ENCODE measurements at regions not wholly inside any gene's neighbourhood (a gene's known extent, or its start where the extent isn't known, plus 50 kb on each side); places are given as distances from the start of the nearest gene placed in this dataset.
"Not testable (repeated sequence)": the region's sequence is repeated elsewhere in the genome, so short reads cannot be mapped to it uniquely, and the experiment has no call there.

GRCh38 chr3:84236261-84236660, 722.5 kb upstream of the CADM2 start:
- no peak for DNase-seq (ENCODE audit: low spot score)

GRCh38 chr3:84245789-84246188, 713.0 kb upstream of the CADM2 start:
- no peak for DNase-seq (ENCODE audit: low spot score)

GRCh38 chr3:84260596-84260995, 698.2 kb upstream of the CADM2 start:
- no peak for DNase-seq (ENCODE audit: low spot score)

- DNase-seq (ENCODE audit: low spot score), result no peak
Observed at GRCh38 chr3:84265768-84266167, 693.0 kb upstream of the CADM2 start.

- peak; percentile 35 for DNase-seq (ENCODE audit: low spot score)
Observed at GRCh38 chr3:84275532-84275931, 683.3 kb upstream of the CADM2 start.

- DNase-seq (ENCODE audit: low spot score), result no peak
Observed at GRCh38 chr3:84277562-84278224, 681.1 kb upstream of the CADM2 start.

GRCh38 chr3:84292128-84292527, 666.7 kb upstream of the CADM2 start:
- DNase-seq (ENCODE audit: low spot score), result no peak

GRCh38 chr3:84299329-84299728, 659.5 kb upstream of the CADM2 start:
- no peak for DNase-seq (ENCODE audit: low spot score)

GRCh38 chr3:84304214-84304613, 654.6 kb upstream of the CADM2 start:
- DNase-seq (ENCODE audit: low spot score), result no peak

- no peak for DNase-seq (ENCODE audit: low spot score)
Observed at GRCh38 chr3:84307339-84307738, 651.5 kb upstream of the CADM2 start.

GRCh38 chr3:84308379-84308778, 650.4 kb upstream of the CADM2 start:
- no peak for DNase-seq (ENCODE audit: low spot score)

GRCh38 chr3:84318273-84318809, 640.4 kb upstream of the CADM2 start:
- DNase-seq (ENCODE audit: low spot score), result no peak

GRCh38 chr3:84365563-84366278, 593.1 kb upstream of the CADM2 start:
- not testable (repeated sequence) for DNase-seq (ENCODE audit: low spot score)

All from cerebellar cortex (tissue), 1 donor.